ENCODE measurements at regions not wholly inside any gene's neighbourhood (a gene's known extent, or its start where the extent isn't known, plus 50 kb on each side); places are given as distances from the start of the nearest gene placed in this dataset.

DNA sequence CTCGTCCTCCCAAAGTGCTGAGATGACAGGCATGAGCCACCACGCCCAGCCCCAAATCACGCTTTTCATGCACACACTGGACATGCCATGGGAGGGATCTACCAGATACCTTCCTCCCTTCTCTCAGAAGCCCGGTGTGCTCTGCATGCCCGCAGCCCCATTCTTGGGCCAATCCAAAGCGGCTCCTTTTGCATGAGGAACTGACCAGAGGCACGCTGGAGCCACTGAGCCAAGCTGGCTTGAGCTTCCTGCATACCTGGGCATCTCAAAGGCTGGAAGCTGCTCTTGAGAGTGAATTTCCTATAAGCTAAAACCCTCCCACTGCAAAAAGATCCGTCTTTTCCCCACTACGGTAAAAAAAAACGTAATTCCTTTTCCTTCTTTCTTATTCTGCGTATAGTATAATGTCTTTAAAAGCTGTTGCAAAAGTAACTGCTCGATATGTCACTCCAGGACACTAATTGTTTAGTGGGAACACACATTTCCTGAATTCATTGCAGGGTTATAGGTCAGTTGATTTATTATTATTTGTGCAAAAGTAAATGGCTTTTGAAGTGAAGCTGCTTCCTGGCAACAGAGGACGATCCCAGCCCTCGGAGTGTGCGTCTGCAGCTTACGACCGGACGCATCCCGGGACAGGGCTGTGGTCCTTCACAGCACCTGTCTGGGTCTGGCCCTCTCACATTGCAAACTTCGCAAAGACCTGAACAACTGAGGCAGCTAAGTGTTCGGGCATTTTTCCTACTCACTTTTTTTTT is 61.8 kb upstream of the ETS2 start:
- H3K4me1 ChIP-seq (ENCODE audit: control insufficient read depth, low read depth, low read length), result no peaks in the 10 kb centered on the region
- H3K9ac ChIP-seq (ENCODE audit: low read length), result no peak overlapping the region
- H3K36me3 ChIP-seq (ENCODE audit: control insufficient read depth, low read depth, low read length), result no peaks in the 10 kb centered on the region
- H3K9me3 ChIP-seq (ENCODE audit: control insufficient read depth, low read depth, low read length), result no peaks in the 10 kb centered on the region
- H3K4me3 ChIP-seq (ENCODE audit: low read length), result no peak overlapping the region
- H3K27ac ChIP-seq (ENCODE audit: low read length), result no peak overlapping the region
- no peaks in the 10 kb centered on the region for H3K27me3 ChIP-seq (ENCODE audit: control insufficient read depth, insufficient read depth, low read length)

DNA sequence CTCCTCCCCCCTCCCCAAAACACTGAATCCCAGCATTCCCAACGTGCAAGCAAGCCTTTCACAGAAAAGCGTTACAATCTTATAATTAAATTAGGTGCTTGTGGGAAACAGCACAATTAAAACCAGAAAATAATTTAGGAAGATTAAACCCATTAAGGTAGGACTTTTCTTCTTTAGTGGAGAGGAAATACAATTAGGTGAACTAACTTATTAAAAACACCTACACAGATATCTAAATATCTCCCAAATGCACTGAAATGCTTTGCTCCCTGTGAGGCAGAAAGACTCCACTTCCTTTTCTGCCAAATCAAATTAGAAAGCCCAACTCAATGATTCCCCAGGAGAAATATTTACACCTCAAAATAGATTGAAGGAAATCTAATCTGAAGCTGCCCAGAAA is 60.9 kb upstream of the ETS2 start:
- Histone ChIP-seq H3K36me3 (ENCODE audit: control insufficient read depth, low read depth, low read length) (no peaks in the 10 kb centered on the region), H3K27me3 (ENCODE audit: control insufficient read depth, insufficient read depth, low read length) (no peaks in the 10 kb centered on the region), H3K4me3 (ENCODE audit: low read length) (no peak overlapping the region), H3K4me1 (ENCODE audit: control insufficient read depth, low read depth, low read length) (no peaks in the 10 kb centered on the region), H3K9me3 (ENCODE audit: control insufficient read depth, low read depth, low read length) (no peaks in the 10 kb centered on the region), H3K27ac (ENCODE audit: low read length) (no peak overlapping the region), H3K9ac (ENCODE audit: low read length) (no peak overlapping the region)

DNA sequence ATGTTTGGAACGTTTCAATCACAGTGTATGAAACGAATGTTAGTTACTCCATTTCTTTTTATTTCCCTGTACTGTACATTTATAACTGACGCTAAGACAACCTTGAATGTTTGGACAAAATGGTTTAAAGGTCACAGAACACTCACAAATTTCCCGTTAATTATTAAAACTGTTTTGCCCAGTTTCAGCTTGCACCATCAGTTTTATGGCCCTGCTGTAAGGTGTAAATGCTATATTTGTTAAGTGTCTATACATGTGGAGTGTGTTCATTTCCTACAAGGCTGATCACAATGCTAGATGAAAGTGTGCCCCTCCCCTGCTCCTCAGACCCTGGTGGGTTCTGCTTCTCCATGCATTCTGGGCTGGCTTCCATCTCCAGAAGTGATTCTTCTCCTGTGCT is 57.9 kb upstream of the ETS2 start:
- Histone ChIP-seq H3K4me1 (ENCODE audit: control insufficient read depth, low read depth, low read length) (no peaks in the 10 kb centered on the region), H3K36me3 (ENCODE audit: control insufficient read depth, low read depth, low read length) (no peaks in the 10 kb centered on the region), H3K9me3 (ENCODE audit: control insufficient read depth, low read depth, low read length) (no peaks in the 10 kb centered on the region), H3K4me3 (ENCODE audit: low read length) (no peak overlapping the region), H3K27ac (ENCODE audit: low read length) (no peak overlapping the region), H3K9ac (ENCODE audit: low read length) (no peak overlapping the region), H3K27me3 (ENCODE audit: control insufficient read depth, insufficient read depth, low read length) (no peaks in the 10 kb centered on the region)

DNA sequence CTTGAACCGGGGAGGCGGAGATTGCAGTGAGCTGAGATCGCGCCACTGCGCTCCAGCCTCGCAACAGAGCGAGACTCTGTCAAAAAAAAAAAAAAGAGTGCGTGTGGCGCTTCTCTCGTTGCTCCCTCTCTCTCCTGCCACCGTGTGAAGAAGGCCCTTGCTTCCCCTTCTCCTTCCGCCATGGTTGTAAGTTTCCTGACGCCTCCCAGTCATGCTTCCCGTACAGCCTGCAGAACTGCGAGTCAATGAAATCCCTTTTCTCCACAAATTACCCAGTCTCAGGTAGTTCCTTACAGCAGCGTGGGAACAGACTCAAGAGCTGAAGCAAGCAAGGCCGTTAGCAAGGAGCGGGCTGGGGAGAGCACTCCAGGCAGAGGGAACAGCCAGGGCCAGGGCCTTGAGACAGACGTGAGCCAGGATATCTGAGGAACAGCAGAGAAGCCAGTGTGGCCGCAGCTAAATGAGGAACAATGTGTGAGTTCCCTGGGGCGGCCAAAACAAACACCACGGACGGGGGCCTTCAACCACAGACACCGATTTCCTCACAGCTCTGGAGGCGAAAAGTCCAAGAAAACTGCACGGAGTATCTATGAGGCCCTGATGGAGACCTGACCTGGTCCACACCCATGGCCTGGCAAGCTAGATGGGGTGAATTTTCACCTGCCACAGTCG is 54.2 kb upstream of the ETS2 start:
- Histone ChIP-seq H3K27me3 (ENCODE audit: control insufficient read depth, insufficient read depth, low read length) (no peaks in the 10 kb centered on the region), H3K4me3 (ENCODE audit: low read length) (no peak overlapping the region), H3K36me3 (ENCODE audit: control insufficient read depth, low read depth, low read length) (no peaks in the 10 kb centered on the region), H3K9ac (ENCODE audit: low read length) (no peak overlapping the region), H3K4me1 (ENCODE audit: control insufficient read depth, low read depth, low read length) (no peaks in the 10 kb centered on the region), H3K27ac (ENCODE audit: low read length) (no peak overlapping the region), H3K9me3 (ENCODE audit: control insufficient read depth, low read depth, low read length) (no peaks in the 10 kb centered on the region)

DNA sequence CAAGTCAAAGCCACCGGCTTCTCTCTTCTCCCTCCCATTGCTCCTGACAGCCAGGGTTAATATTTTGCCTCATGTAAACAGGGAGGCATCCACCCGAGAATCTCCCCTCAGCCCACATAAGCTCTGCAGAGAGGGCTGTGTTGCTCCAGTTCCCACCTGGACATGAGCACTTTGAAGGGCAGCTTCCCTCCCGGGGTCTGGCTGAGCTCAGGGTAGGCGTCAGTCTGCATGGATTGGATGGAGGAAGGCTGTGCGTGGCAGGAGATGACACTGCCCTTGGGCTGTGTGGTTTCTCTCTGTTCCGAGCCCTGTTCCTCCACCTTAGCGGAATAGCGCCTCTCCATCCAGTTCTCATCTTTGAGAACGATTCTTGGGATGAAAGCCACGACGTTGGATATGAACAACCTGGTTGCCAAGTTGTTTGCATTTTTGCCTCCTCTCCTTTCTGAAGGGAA is 53.7 kb upstream of the ETS2 start:
- no peaks in the 10 kb centered on the region for H3K4me1 ChIP-seq (ENCODE audit: control insufficient read depth, low read depth, low read length)
- H3K27ac ChIP-seq (ENCODE audit: low read length), result no peak overlapping the region
- H3K4me3 ChIP-seq (ENCODE audit: low read length), result no peak overlapping the region
- no peaks in the 10 kb centered on the region for H3K9me3 ChIP-seq (ENCODE audit: control insufficient read depth, low read depth, low read length)
- no peaks in the 10 kb centered on the region for H3K27me3 ChIP-seq (ENCODE audit: control insufficient read depth, insufficient read depth, low read length)
- no peak overlapping the region for H3K9ac ChIP-seq (ENCODE audit: low read length)
- H3K36me3 ChIP-seq (ENCODE audit: control insufficient read depth, low read depth, low read length), result no peaks in the 10 kb centered on the region

DNA sequence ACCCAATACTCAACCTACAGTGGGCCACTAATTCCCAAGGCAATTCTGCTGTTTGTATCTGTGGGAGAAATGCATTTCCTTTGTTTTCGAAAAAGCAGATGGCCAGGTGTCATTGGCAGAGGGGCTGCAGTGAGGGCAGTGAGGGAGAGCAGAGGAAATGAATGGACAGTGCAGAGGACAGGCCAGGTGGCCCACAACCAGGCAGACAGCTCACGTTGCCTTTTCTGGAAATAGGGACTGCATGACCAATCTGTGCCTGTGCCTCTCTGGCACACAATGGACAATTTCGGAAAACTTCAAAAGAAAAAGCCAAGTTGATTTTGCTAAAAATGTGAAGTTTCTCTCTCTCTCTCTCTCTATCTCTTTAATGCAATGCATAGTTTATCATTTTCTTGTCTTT is 52.6 kb upstream of the ETS2 start:
- no peak overlapping the region for H3K4me3 ChIP-seq (ENCODE audit: low read length)
- H3K36me3 ChIP-seq (ENCODE audit: control insufficient read depth, low read depth, low read length), result no peaks in the 10 kb centered on the region
- H3K4me1 ChIP-seq (ENCODE audit: control insufficient read depth, low read depth, low read length), result no peaks in the 10 kb centered on the region
- no peaks in the 10 kb centered on the region for H3K27me3 ChIP-seq (ENCODE audit: control insufficient read depth, insufficient read depth, low read length)
- H3K9ac ChIP-seq (ENCODE audit: low read length), result no peak overlapping the region
- H3K27ac ChIP-seq (ENCODE audit: low read length), result no peak overlapping the region
- H3K9me3 ChIP-seq (ENCODE audit: control insufficient read depth, low read depth, low read length), result no peaks in the 10 kb centered on the region

DNA sequence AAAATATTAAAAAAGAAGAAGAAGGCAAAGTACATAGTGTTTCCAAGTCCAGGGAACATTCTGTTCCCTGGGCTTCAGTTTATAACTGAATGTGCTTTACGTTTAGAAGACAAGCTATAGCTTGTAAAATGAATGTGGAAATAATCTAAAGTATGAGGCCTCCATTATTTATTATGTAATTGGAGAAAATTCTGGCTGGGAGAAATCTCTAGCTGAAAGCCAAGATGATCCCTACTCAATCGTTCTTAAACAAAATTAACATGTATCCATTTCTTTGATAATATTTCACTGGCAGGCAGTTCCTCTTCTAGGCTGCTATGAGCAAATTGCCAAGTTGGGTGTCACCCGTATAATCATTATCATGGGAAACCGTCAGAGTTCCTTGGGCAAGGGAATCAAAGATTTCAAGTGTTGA is 52.2 kb upstream of the ETS2 start:
- Histone ChIP-seq H3K27me3 (ENCODE audit: control insufficient read depth, insufficient read depth, low read length) (no peaks in the 10 kb centered on the region), H3K4me1 (ENCODE audit: control insufficient read depth, low read depth, low read length) (no peaks in the 10 kb centered on the region), H3K9ac (ENCODE audit: low read length) (no peak overlapping the region), H3K4me3 (ENCODE audit: low read length) (no peak overlapping the region), H3K9me3 (ENCODE audit: control insufficient read depth, low read depth, low read length) (no peaks in the 10 kb centered on the region), H3K36me3 (ENCODE audit: control insufficient read depth, low read depth, low read length) (no peaks in the 10 kb centered on the region), H3K27ac (ENCODE audit: low read length) (no peak overlapping the region)

Data from iPS-18a (cell line).